Hindlimb muscle (tissue), 1 donor: ENCODE measurements at regions not wholly inside any gene's neighbourhood (a gene's known extent, or its start where the extent isn't known, plus 50 kb on each side); places are given as distances from the start of the nearest gene placed in this dataset.
"Not testable (repeated sequence)": the region's sequence is repeated elsewhere in the genome, so short reads cannot be mapped to it uniquely, and the experiment has no call there.

Experiments used
- DNase-seq: peaks from one replicate; pipeline ENCODE4 v3.0.0-alpha.2; 2013

DNA sequence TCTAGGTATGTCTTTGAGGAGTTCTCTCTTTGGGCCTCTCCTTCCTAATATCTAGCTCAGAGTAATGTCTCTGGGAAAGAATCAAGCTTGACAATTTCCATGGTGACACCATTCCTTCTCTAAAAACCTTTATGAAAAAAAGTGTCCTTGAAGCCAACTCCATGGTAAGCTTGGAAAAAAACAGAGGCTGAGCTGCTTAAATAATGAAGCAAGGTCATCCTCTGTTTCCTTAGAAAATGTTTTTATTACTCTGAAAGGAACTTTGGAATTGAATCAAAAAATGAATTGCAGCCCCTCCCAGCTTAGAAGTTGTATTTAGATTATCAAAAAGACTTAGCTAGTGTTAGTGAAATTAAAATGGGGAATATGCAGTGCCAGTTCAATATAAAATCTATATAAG lies 166.1 kb upstream of the KITLG start:
- DNase-seq = no peak

DNA sequence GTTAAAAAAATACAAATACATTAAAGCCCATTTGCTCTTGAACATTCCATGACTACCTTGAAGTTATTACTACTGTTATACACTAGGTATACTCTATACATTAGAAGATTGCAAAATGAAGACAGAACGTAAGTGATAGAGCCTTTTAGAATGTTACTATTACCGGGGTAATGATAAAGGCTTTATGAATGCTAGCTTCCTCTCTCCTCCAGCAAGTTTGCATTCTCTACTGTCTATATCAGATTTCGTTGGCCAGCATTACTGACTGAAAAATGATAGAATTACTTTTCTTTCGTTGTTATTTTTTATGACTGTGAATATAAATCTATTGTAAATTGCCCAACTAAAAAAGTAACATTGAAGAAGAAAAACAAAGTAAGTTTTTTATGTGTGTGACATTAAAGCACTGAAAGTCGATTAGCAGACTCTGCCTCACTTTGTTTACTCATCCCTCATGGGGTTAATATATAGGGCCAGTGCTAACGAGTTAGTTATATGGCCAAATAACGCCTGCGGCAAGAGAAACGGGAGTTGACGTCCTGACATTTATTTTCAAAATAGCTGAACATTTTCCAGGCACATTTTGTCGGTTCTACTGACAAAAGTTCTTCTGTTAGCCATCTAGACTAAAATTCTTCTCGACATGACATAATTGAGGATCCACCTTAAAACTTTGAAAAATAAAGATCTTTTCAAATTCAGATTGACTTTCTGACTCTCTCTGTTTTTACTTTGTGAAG lies 163.8 kb upstream of the KITLG start:
- DNase-seq = no peak

DNA sequence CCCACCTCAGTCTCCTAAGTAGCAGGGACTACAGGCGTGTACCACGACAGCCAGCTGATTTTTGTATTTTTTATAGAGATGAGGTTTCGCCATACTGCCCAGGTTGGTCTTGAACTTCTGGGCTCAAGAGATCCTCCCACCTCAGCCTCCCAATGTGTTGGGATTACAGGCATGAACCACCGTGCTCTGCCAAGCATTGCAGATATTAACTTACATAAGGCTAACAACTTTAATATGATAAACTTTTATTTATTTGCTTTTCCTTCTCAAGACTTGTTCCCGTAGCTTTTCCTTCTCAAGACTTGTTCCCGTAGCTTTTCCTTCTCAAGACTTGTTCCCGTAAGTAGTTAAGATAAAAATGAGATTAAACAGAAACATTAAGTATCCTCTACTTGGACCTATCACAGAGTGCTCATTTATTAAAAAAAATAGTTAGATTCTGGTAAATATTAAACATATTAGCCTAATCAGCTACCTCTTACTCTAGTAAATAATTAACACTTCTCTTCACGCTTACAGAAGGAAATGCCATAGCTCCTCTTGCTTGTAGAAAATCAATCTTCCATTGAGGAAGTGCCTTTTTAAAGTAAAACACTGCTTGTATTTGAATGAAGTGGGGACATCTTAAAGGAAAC lies 157.7 kb upstream of the KITLG start:
- no peak for DNase-seq

DNA sequence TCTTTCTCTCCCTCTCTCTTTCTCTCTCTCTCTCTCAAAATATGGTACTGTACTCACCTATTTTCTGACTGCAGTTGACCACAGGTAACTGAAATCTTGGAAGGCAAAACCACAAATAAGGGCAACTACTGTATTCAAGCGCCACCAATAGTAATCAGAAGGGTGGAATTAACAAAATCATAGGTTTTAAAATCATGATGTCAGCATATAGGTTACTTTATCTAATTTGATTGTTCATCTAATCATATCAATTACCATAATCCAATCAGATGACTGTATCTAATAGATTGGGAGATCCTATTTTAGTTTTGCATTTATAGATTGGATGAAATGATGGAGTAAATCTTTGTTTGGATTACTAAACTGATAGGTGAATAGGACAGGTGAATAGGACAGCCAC lies 155.8 kb upstream of the KITLG start:
- DNase-seq = no peak

DNA sequence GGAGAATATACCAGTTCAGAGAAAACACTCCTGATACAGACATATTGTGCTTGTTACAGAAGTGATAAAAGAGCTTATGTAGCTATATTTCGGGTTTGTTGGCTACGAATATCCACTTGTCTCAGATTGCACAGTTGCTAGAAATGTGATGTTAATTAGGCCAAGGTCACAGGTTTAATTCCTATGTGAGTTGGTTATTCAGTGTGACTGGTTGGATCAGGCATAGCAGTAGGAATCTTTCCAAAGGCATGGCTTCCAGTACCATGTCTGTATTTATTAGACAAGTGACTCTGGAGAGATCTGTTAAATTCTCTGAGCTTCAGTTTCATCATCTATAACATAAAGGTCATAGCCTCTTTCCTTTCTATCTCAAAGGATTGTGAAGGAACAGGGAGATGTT lies 152.7 kb upstream of the KITLG start:
- no peak for DNase-seq

DNA sequence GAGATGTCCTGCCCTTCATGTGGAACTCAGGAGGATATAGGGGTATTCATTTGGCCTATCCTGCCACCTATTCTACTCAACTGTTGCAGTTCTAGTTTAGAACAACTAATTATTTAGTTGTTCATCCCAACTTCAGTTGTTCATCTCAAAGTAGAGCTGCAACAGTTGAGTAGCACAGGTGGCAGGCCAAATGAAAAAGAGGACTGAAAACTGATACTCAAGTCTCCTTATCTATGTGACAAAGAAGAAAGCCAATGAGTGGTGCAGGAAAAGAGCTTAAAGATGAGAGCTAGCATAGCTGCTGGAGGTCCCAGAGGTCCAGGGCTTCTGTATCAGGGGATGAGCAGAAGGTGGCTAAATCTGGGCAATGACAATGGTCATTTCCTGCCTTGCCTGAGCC lies 148.9 kb upstream of the KITLG start:
- no peak for DNase-seq

DNA sequence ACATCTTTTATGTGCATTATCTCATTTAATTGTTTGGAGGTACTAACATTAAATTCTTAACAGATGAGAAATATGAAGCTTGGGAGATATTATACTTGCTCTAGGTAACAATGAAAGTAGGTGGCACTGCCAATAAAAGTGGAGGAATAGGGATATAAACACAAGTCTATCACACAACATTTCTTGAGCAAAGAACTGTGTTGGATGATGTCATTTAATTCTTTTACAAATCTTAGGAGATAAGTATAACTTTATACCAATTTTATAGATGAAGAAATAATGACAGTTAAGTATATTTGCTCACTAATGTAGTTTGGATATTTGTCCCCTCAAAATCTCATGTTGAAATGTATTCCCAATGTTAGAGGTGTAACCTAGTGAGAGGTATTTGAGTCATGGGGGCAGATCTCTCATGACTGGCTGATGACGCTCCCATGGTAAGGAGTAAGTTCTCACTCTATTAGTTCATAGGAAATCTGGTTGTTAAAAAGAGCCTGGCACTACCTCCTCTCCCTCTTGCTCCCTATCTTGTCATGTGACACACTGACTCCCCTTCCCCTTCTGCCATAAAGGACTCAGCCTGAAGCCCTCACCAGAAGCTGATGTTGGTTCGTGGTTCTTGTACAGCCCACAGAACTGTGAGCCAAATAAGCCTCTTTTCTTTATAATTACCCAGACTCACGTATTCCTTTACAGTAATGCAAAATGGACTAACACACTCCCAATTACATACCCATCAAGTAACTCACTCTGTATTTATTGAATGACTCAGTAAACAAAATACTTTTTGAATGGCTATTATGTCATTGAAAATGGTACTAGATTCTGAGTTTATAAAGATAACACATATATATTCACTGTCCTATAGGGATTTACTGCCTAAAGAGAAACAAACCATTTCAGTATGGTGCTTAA lies 146.8 kb upstream of the KITLG start:
- no peak for DNase-seq

DNA sequence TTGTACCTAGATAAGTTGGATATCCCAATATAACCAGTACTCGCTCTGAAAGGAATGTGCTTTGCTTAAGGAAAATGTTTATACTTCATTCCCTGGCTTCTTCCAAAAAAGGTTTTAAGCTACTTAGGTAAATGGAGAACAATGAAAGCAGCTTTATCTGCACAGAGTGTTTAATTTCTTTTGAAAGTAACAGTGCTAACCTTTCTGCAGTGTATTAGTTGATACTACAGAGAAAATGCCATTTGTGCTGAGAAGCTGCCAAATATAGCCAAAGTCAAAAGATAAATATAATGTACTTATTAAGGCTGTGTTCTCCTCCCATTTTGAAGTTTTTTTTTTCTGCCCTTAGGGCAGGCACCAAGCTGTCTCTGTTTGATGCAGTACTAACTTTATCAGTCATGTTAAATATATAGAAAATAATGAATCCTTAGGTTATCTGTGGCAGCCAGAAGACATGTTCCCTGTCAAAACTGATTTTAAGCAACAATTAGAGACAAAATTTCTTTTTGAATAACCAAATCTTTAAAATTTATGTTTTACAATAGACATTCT lies 145.4 kb upstream of the KITLG start:
- no peak for DNase-seq

DNA sequence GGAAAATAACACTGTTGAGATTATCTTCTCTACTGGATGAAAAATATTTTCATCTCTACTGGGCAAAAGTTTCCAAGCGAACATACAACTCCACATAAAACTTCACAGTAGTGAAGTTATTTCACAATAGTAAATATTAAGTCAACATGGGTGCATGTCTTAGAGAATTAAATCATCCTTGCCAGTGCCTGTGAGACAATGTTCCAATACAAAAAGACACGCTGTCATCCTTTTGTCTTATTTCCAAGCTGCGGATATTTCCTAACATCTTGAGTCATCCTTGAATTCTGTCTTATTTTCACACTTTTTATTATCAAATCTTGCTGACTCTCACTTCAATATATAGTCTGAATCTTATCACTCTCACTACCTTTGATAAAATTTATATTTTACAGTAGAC lies 142.9 kb upstream of the KITLG start:
- no peak for DNase-seq

DNA sequence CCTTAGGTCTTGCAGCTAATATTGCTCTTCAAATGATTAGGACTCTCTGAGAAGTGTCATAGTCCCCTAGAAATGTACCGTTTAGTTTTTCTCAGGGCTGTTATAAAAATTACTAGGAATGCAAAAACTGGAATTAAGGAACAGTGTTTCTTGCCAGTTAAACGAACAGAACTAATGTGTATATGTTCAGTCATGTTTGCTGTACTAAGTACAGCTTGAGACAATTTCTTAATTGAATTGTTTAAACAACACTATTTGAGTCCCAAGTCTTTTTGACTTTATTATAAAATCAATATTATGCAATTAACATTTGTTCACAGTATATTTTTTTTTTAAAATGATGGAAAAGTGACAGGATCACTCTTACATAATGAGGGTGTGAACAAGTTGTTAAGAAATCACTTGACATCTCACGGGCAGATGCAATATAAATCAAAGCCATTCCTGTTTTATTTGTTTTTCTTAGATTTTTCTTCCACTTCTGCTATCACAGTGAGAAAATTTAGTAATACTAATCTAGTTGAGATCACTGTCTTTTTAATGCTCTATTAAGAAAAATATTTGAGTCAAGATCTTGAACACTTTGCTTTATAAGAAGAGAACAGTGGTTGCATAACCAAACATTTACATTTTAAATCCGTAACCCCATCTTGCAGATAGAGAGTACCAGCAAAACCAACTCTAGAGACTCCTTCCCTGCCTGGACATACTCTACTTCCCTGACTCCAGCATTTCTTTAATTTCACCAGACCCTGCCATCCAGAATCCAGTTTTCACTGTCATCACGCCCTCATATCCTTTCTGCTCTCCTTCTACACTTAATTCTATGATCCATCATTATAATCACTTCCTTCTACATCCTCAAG lies 140.7 kb upstream of the KITLG start:
- DNase-seq = no peak

DNA sequence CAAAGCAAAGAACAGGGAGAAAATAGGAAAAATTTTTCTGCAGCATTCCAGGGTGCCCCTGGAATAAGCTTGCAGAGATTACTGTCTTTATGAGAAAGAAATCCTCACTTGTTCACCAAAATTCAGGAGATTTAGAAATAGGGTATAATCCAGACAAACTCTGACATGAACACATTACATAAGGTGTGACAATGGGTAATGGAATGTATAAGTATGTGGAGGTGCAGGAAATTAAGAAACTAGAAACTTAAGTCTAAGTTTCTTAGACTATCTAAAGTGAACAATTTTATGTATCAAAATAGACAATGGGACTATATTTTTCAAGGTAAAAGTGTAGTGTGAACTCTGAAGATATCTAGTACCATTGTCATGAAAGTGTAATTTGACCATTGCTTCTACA lies 140.0 kb upstream of the KITLG start:
- DNase-seq = no peak

DNA sequence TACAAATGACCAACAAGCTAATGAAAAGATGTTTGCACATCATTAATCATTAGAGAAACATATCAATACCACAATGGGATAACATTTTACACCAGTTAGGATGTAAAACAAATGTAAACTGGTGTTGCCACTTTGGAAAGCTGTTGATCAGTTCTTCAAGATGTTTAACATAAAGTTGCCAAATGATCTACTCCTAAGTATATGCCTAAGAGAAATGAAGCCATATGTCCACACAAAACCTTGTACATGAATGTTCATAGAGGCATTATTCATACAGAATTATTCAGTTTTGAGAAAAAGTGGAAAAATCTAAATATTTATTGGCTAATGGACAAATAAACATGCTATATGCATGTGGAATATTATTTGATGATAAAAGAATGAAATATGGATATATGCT lies 136.9 kb upstream of the KITLG start:
- no peak for DNase-seq

DNA sequence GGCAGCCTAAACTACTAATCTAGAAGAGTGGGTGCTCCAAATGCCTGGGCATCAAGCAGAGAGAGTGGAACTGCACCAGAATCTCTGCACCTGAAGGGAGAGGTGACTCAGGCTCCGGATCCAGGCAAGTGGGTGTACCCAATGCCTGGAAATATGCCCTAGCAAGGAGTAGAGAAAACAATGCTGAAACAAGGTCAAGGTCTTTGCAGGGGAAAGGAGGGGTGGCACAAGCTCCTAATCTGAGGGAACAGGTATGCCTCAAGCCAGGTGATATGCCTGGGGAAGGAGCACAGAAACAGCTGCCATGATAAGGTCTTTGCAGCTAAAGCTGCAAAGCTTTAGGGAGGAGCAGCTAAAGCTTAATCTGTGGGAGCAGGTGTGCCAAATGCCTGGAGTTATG lies 136.0 kb upstream of the KITLG start:
- no peak for DNase-seq

DNA sequence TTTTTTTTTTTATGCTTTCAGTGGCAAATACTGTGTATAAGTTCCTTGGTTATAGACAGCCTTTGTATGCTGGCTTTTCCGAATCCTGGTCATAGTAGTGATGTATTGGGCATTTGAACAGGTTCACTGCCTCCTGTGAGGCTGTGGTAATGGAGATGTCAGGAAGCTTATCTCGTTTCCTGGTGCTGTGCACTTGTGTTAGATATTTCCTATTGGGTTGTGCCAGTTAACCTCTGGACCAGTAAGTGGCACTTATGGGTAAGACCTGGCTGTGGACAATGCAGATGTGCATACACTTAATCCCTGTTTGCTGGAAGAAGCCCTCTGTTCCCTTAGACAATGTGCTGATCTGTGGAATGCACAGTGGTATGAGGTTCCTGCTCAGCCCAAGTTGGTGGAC lies 135.4 kb upstream of the KITLG start:
- DNase-seq = no peak

DNA sequence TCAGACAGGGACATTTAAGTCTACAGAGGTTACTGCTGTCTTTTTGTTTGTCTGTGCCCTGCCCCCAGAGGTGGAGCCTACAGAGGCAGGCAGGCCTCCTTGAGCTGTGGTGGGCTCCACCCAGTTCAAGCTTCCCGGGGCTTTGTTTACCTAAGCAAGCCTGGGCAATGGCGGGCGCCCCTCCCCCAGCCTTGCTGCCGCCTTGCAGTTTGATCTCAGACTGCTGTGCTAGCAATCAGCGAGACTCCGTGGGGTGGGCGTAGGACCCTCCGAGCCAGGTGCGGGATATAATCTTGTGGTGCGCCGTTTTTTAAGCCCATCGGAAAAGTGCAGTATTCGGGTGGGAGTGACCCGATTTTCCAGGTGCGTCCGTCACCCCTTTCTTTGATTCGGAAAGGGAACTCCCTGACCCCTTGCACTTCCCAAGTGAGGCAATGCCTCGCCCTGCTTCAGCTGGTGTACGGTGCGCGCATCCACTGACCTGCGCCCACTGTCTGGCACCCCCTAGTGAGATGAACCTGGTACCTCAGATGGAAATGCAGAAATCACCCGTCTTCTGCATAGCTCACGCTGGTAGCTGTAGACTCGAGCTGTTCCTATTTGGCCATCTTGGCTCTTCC lies 134.1 kb upstream of the KITLG start:
- not testable (repeated sequence) for DNase-seq

DNA sequence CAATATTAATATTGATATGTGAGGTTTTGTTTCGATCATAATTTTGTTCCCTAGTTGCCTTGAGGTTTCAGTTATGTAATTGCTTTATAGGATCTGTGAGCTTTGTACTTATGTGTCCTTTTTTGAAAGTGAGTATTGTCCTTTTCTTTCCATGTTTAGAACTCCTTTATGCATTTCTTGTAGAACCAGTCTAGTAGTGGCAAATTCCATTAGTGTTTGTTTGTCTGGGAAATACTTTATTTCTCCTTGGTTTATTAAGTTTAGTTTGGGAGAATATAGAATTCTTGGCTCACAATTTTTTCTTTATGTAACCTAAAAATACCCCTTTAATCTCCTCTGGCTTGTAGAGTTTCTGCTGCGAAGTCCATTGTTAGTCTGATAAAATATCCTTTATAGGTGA lies 127.5 kb upstream of the KITLG start:
- DNase-seq = no peak

DNA sequence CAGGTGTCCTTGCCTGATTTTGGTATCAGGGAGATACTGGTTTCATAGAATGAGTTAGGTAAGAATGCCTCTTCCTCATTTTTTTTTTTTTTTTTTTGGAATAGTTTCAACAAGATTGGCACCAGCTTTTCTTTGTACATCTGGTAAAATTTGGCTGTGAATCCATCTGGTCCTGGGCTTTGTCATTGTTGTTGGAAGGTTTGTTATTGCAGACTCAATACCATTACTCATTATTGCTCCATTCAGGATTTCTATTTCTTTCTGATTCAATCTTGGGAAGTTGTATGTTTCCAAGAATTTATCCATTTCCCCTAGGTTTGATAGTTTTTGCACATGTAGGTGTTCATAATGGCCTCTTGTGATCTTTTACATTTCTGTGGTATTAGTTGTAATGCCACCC lies 126.0 kb upstream of the KITLG start:
- DNase-seq = no peak

DNA sequence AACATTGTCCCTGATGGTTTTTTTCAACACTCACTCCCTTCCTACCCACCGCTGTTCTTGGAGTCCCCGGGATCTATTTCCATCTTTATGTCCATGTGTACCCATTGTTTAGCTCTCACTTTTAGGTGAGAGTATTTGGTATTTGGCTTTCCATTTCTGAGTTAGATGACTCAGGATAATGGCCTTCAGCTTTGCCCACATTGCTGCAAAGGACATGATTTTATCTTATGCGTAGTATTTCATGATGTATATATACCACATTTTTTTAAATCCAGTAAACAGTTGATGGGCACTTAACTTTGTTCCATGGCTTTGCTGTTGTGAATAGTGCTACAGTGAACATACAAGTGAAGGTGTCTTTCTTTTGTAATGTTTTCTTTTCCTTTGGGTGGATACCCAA lies 123.5 kb upstream of the KITLG start:
- DNase-seq = no peak

DNA sequence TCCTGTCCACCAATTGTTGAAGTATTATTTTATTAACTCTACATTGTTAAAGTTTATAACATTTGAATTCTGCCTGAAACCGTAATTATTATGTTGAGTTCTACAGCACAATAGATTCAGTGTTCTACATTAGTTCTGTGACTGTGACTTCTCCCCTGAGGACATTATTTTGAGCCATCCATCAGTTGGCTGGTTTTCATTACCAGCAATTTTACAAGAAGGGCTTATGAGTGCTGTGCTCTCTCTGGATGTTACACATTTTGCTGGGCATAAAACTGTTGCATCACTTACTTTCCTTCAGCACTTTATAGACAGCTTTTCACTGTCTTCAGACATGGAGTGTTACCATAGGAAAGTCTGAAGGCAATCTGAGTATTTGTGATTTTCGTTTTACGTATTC lies 118.2 kb upstream of the KITLG start:
- no peak for DNase-seq

DNA sequence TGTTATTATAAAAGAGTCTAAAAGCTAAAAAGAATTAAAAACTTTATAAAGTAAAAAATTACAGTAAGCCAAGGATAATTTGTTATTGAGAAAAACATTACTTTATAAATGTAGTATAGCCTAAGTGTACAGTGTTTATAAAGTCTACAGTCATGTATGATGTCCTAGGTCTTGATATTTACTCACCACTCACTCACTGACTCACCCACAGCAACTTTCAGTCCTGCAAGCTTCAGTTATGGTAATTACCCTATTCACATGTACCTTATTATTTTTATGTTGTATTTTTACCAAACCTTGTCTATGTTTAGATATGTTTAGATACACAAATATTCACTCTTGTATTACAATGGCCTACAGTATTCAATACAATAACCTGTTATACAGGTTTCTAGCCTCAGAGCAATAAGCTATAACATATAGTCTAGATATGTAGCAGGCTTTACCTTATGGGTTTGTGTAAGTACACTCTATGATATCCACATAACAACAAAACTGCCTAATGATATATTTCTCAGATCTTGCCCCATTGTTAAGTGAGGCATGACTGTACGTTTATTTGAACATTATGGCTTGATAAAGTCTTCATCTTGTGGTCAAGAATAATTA lies 113.7 kb upstream of the KITLG start:
- no peak for DNase-seq

DNA sequence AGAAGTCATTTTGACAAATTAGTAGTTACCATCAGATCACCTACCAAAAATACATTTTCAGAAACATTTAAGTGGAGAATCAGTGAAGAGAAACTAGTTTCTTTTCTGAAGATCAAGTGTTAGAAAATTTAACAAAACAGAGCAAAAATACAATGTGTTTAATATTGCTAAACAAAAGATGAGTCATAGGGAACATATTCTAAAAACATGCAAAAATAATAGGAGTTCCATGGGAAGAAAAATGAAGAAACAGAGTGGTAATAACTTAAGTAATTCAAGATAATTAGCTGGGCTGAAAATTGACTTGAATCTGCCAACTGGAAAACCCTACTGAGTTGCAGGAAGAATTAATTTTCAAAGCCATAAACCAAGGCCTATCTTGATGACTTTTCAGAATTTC lies 111.5 kb upstream of the KITLG start:
- no peak for DNase-seq
